Hepatocyte (in vitro differentiated cells): ENCODE measurements at regions not wholly inside any gene's neighbourhood (a gene's known extent, or its start where the extent isn't known, plus 50 kb on each side); places are given as distances from the start of the nearest gene placed in this dataset.

Experiments used
- CTCF ChIP-seq: fragments of 200-600 bp; sonication (generic); IDR thresholded peaks from 2 replicates; pipeline ENCODE4 v1.5.1; 2016; ENCODE audit warnings: antibody characterized with exemption, mild to moderate bottlenecking; ENCODE audit not compliant: poor library complexity
- EZH2 ChIP-seq: fragments of 200-600 bp; sonication (generic); IDR thresholded peaks from 2 replicates; pipeline ENCODE4 v1.6.1; 2016; ENCODE audit warnings: antibody characterized with exemption, mild to moderate bottlenecking, borderline replicate concordance
- EZH2phosphoT487 ChIP-seq: fragments of 200-600 bp; sonication (generic); IDR thresholded peaks from one replicate; pipeline ENCODE4 v1.6.1; 2018; ENCODE audit warnings: antibody characterized with exemption, mild to moderate bottlenecking, low read depth, moderate library complexity; ENCODE audit not compliant: unreplicated experiment, severe bottlenecking

GRCh38 chr18:77833807-77834206 is 584.2 kb downstream of the GALR1 start:
- no peak for TF ChIP-seq CTCF
- no peak for TF ChIP-seq EZH2
- TF ChIP-seq EZH2phosphoT487 = no peak
